ENCODE measurements at regions not wholly inside any gene's neighbourhood (a gene's known extent, or its start where the extent isn't known, plus 50 kb on each side); places are given as distances from the start of the nearest gene placed in this dataset.

DNA sequence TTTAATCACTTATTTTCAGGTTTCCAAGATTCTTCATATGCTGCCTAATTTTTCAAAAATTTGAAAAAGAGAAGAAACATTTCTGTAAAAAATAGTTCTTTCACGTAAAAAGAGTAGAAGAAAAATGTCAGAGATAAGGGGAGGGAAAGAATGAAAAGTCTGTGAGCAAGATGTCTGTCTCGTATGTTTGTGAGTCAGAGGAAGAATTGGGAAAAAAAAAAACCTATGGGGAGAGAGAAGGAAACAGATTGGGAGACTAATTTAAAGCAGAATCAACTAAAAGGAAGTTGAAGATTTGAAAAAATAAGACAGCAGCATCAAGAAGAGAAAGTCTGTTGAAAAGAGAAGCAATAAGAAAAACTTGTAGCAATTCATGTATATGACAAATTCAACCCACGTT, 456.3 kb downstream of the HINT1 start:
- Histone ChIP-seq H3K18ac (ENCODE audit: extremely low read depth, low read length) (no peak overlapping the region), H3K23me2 (ENCODE audit: low read depth, low read length) (no peaks in the 10 kb centered on the region), H3K4me3 (ENCODE audit: extremely low read depth in 1 of 4, insufficient read depth in 2 of 4, low read depth in 3 of 4, low read length in 4 of 4) (no peak overlapping the region), H4K20me1 (replicated peaks in 1 of 2; ENCODE audit: control insufficient read depth in 1 of 2, insufficient read depth in 2 of 2, low read length in 2 of 2) (no peaks in the 10 kb centered on the region), H4K8ac (ENCODE audit: extremely low read depth, insufficient read depth, low read length) (no peak overlapping the region), H2AK5ac (ENCODE audit: low read depth, low read length) (no peak overlapping the region), H3K27ac (ENCODE audit: low read depth, low read length) (no peak overlapping the region), H3K79me2 (ENCODE audit: control insufficient read depth in 1 of 2, insufficient read depth in 2 of 2, low read length in 2 of 2) (no peaks in the 10 kb centered on the region), H3K4me2 (ENCODE audit: insufficient read depth in 1 of 2, low read depth in 2 of 2, low read length in 2 of 2) (no peak overlapping the region), H3K9ac (replicated peaks in 1 of 4; ENCODE audit: extremely low read depth in 1 of 4, low read depth in 3 of 4, low read length in 3 of 4) (no peak overlapping the region), H3K56ac (replicated peaks; ENCODE audit: insufficient read length, low read depth, low read length) (no peak overlapping the region), H2BK12ac (ENCODE audit: low read depth, low read length) (no peak overlapping the region), H2BK15ac (ENCODE audit: low read length) (no peak overlapping the region), H2BK5ac (ENCODE audit: low read depth, low read length) (no peak overlapping the region), H2BK120ac (replicated peaks; ENCODE audit: low read depth, low read length) (no peak overlapping the region), H3K14ac (ENCODE audit: insufficient read length) (no peak overlapping the region), H2AFZ (ENCODE audit: low read length) (no peak overlapping the region), H4K91ac (replicated peaks; ENCODE audit: insufficient read length, low read length) (no peak overlapping the region), H3K36me3 (ENCODE audit: control insufficient read depth in 2 of 4, insufficient read depth in 4 of 4, low read length in 3 of 4) (no peaks in the 10 kb centered on the region), H3K27me3 (replicated peaks in 1 of 4; ENCODE audit: control insufficient read depth in 3 of 4, extremely low read depth in 1 of 4, insufficient read depth in 3 of 4, low read length in 3 of 4) (no peaks in the 10 kb centered on the region), H4K5ac (ENCODE audit: insufficient read length, low read depth, low read length) (no peak overlapping the region), H3K79me1 (ENCODE audit: low read depth, low read length) (no peaks in the 10 kb centered on the region), H3K23ac (ENCODE audit: insufficient read length) (no peak overlapping the region), H3K9me3 (ENCODE audit: insufficient read depth in 2 of 2, low read depth in 1 of 2, low read length in 1 of 2) (no peaks in the 10 kb centered on the region), H3K4me1 (replicated peaks in 1 of 4; ENCODE audit: control insufficient read depth in 3 of 4, insufficient read depth in 4 of 4, low read length in 3 of 4) (peaks cover 0 to 9% (median 0%) of the 10 kb centered on the region in 4 experiments; a peak in 2 of 7 replicates), H3K4ac (replicated peaks; ENCODE audit: insufficient read length, low read depth, low read length) (no peak overlapping the region), H2BK20ac (ENCODE audit: low read length) (no peak overlapping the region)
- TF ChIP-seq RAD21 (IDR thresholded peaks at IDR 0.05 in 1 of 2, conservative IDR thresholded peaks at IDR 0.05 in 1 of 2; ENCODE audit: low read depth in 2 of 2, low read length in 2 of 2) (no peak), CTBP2 (IDR thresholded peaks at IDR 0.05; ENCODE audit: borderline replicate concordance, insufficient read depth, insufficient read length, low read length) (no peak), ZNF274 (IDR thresholded peaks at IDR 0.05; ENCODE audit: borderline replicate concordance, extremely low read depth, low read length) (no peak), NRF1 (IDR thresholded peaks at IDR 0.05; ENCODE audit: low read depth, low read length) (no peak), POU5F1 (IDR thresholded peaks at IDR 0.05; ENCODE audit: low read depth, low read length) (no peak)
- TF ChIP-seq, protein P1, sequence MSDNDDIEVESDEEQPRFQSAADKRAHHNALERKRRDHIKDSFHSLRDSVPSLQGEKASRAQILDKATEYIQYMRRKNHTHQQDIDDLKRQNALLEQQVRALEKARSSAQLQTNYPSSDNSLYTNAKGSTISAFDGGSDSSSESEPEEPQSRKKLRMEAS (IDR thresholded peaks at IDR 0.05) = no peak
- ChIA-PET CTCF (ENCODE audit: partially characterized antibody) (no interaction called here), POLR2A (ENCODE audit: partially characterized antibody) (no interaction called here)
- 82% methylated on average over 3 of the region's 3 CpGs; no CpG with 5 or more reads in 1 of the 2 experiments for WGBS, 2 experiments (ENCODE audit: extremely low coverage in 1 of 2, insufficient coverage in 1 of 2, insufficient read length in 1 of 2, insufficient replicate concordance in 2 of 2, low coverage in 1 of 2, low lambda C conversion rate in 2 of 2, missing lambda C conversion rate in 1 of 2)
- FAIRE-seq (no peak), DNase-seq (ENCODE audit: low read depth in 1 of 2, low spot score in 2 of 2) (no peak)

All from H1 (cell line).